ENCODE measurements at regions not wholly inside any gene's neighbourhood (a gene's known extent, or its start where the extent isn't known, plus 50 kb on each side); places are given as distances from the start of the nearest gene placed in this dataset.

- no peak for TF ChIP-seq EZH2 (IDR thresholded peaks at IDR 0.05; ENCODE audit: insufficient read depth, low read length)
- TF ChIP-seq, protein P1, sequence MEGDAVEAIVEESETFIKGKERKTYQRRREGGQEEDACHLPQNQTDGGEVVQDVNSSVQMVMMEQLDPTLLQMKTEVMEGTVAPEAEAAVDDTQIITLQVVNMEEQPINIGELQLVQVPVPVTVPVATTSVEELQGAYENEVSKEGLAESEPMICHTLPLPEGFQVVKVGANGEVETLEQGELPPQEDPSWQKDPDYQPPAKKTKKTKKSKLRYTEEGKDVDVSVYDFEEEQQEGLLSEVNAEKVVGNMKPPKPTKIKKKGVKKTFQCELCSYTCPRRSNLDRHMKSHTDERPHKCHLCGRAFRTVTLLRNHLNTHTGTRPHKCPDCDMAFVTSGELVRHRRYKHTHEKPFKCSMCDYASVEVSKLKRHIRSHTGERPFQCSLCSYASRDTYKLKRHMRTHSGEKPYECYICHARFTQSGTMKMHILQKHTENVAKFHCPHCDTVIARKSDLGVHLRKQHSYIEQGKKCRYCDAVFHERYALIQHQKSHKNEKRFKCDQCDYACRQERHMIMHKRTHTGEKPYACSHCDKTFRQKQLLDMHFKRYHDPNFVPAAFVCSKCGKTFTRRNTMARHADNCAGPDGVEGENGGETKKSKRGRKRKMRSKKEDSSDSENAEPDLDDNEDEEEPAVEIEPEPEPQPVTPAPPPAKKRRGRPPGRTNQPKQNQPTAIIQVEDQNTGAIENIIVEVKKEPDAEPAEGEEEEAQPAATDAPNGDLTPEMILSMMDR (IDR thresholded peaks at IDR 0.05; ENCODE audit: insufficient read depth, low read depth, low read length): no peak
Observed at GRCh38 chrX:8043121-8043520, 115.9 kb upstream of the PNPLA4 start.

All from astrocyte (in vitro differentiated cells and primary cell).